Fibroblast of lung (primary cell): ENCODE measurements at regions not wholly inside any gene's neighbourhood (a gene's known extent, or its start where the extent isn't known, plus 50 kb on each side); places are given as distances from the start of the nearest gene placed in this dataset.

Source experiments
- CTCF ChIP-seq, 2 donors: IDR thresholded peaks in 1 of 2; conservative IDR thresholded peaks in 1 of 2; 1 replicate in 1 of 2; 2 replicates in 1 of 2; pipeline ENCODE4 v1.5.1; 2011 to 2012; ENCODE audit warnings: low read length in 2 of 2, control low read depth in 1 of 2, inconsistent platforms in 1 of 2, low read depth in 1 of 2, mild to moderate bottlenecking in 1 of 2
- EZH2 ChIP-seq: IDR thresholded peaks from 2 replicates; pipeline ENCODE4 v1.5.1; 2012; ENCODE audit warnings: low read length, control low read depth, mild to moderate bottlenecking; ENCODE audit errors: missing control alignments

- no peak for TF ChIP-seq CTCF (conservative IDR thresholded peaks at IDR 0.05 in 1 of 2, IDR thresholded peaks at IDR 0.05 in 1 of 2; ENCODE audit: low read depth in 1 of 2, low read length in 2 of 2)
- TF ChIP-seq EZH2, result no peak
These were observed 133.6 kb upstream of the POGK start for GRCh38 chr1:166705376-166706289.
